ENCODE measurements at regions not wholly inside any gene's neighbourhood (a gene's known extent, or its start where the extent isn't known, plus 50 kb on each side); places are given as distances from the start of the nearest gene placed in this dataset.
"Not testable (repeated sequence)": the region's sequence is repeated elsewhere in the genome, so short reads cannot be mapped to it uniquely, and the experiment has no call there.

DNA sequence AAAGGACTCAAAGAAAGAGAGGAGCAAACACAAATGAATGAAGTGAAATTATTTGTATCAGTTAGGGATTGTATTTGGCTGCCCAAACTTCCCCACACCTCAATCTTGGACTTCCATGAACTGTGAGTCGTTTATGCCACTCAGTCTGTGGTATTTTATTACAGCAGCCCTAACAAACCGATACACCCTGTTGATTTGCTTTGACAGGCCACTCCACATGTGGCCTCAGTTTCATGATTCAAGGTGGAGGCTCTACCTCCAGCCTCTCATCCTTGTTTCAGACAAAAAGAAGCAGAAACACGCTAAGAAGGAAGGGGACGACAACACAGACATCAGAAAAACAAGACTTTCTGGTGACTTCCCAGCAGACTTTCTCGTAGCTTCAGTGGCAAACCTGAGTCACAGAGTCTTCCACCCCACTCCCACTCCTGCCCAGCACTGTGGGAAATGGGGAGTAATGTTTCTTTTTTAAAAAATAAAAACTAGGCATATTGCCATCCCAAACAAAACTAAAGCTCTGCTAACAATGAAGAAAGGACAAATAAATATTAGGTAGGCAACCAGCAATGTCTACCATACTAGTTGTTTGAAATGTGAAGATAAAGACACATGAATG, 52.2 kb upstream of the ABCA1 start:
- in situ Hi-C loops (cut with MboI; ENCODE audit: low sequenced_read_pairs) = no loop called here

DNA sequence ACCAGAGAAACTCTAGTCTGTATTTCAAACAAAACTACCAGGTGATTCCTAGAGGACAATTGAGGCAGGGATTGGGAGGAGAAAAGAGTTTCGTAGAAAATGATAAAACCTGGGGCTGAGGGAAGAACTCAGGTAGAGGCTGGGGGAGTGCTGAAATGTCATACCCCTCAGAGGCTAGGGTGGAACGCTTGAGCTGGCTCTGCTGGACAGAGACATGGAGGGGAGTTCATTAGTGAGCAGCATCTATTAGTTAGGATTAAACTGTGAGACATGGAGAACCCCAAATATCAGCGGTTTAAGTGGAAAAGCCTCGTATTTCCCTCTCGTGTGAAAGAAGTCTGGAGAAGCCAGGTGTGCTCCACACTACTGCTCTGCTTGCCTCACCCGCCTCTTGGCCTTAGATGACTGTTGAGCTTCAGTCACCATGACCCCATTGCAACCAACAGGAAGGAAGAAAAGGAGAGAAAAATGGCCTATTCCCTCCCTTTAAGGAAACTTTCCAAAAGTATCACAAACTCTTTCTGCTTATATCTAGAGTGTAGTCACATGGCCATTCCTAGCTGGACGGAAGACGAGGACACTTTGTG, 53.7 kb upstream of the ABCA1 start:
- in situ Hi-C loops (cut with MboI; ENCODE audit: low sequenced_read_pairs) = no loop called here

DNA sequence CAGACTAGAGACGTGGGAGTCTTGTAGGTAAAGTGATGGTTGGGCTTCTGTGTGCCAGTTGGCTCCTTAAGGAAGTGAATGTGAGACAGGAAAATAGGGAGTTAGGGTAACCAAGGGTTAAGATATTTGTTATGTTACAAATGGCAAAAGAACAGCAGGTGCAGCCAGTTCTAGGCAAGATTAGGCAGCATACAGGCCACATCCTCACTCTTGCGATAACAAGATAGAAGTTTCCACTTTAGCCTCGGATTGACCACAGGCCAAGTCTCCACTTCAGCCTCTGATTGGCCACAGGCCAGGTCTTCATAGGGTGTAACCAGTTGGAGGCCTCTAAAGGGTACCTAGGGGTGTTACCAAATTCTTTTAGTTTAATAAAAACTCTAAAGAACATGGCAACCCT, 54.6 kb upstream of the ABCA1 start:
- in situ Hi-C loops (cut with MboI; ENCODE audit: low sequenced_read_pairs) = no loop called here

DNA sequence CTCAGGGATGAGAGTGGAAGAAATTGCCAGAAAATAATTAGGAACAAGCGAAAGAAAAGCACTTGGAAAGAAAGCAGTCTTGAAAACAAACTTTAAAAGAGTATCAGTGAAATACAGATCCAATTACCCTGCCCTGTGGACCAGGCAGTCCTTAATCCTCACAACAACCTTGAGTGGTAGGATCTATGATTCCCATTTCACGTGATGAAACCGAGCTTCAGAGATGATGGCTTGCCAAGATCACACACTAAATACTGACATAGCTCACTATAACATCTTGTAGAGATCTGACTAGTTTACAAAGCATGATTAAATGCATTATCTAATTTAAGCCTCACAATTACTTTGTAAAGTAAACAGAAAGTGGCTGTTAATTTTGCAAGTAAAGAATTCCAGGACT, 55.5 kb upstream of the ABCA1 start:
- in situ Hi-C loops (cut with MboI; ENCODE audit: low sequenced_read_pairs) = no loop called here

DNA sequence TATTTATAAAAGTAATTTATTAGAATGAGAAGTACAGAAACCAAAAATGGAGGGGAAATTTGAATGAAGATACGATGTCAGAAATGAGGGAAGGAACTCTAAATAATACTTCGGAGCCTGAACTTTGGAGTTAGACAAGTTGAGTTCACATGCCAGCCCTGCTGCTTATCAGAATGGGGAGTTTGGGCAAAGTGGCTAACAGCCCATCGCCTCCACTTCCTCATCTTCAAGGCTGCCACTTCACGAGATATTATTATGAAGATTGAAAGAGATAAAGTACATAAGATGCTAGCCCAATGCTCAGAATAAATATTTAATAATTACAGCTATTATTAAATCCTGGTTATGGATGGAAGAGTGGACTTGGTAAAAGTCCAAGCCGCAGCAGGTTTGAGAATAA, 56.2 kb upstream of the ABCA1 start:
- in situ Hi-C loops (cut with MboI; ENCODE audit: low sequenced_read_pairs) = no loop called here

DNA sequence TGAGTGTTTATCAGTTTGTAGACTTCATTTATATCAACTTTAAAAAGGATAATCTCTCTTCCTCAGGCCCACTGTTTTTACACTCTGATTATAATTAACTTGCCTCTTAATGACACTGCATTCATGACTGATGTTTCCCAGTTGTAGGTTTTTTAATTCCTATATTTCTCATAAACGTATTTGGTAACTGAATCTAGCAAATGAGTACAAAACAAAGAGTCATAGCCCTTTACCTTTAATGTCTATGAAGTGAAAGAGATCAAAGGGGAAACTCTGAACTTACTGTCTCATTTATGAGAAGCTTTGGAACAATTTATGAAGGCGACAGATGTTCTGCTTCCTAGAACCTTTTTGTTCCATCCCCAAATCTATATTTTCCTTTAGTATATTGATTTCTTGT, 56.6 kb upstream of the ABCA1 start:
- in situ Hi-C loops (cut with MboI; ENCODE audit: low sequenced_read_pairs) = no loop called here

DNA sequence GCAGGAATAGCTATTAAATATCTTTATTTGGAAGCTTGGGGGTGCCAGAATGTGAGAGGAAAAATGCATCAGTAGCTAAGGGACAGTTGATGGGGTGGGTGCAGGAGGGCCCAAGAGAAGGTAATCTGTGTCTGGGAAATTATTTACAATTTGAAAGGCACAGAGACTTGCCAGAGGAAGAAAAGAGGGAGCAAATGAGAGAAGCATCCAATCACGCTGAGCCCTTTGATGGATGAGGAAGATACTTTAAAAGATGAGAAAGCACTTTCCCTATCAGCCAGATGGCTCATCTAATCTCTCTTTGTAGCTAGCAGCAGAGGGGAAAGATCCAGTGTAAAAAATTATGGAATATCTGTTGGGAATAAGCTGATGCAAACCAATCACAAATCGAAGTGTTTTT, 57.0 kb upstream of the ABCA1 start:
- in situ Hi-C loops (cut with MboI; ENCODE audit: low sequenced_read_pairs) = no loop called here

DNA sequence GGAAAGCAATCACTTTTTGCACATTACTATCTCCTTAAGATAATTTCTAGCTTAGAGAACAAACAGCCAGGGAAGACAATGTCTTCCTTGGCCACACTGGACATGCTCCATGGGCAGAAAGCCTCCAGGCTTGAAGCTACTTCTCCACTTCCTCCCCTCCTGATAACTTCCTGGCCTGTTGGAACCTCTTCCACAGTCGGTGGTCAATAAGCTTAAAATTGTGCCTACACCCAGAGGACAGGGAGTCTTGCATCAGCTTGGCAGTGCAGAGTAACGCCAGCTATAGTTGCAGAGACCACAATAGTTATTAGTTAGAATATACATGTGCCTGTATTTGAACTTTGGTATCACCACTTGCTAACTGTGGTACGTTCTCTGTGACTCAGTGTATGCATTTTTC, 58.1 kb upstream of the ABCA1 start:
- in situ Hi-C loops (cut with MboI; ENCODE audit: low sequenced_read_pairs) = no loop called here

DNA sequence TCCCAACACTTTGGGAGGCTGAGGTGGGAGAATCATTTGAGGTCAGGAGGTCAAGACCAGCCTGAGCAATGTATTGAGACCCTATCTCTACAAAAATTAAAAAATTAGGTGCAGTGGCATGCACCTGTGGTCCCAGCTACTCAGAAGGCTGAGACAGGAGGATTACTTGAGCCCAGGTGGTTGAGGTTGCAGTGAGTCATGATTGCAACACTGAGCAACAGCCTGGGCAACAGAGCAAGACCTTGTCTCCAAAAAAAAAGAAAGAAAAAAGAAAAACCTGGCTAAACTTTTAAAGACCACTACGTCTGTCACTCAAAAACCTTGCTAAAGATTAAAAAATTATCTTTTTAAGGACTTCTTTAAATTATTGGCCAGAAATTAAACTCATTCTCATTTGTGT, 59.8 kb upstream of the ABCA1 start:
- in situ Hi-C loops (cut with MboI; ENCODE audit: low sequenced_read_pairs) = no loop called here

DNA sequence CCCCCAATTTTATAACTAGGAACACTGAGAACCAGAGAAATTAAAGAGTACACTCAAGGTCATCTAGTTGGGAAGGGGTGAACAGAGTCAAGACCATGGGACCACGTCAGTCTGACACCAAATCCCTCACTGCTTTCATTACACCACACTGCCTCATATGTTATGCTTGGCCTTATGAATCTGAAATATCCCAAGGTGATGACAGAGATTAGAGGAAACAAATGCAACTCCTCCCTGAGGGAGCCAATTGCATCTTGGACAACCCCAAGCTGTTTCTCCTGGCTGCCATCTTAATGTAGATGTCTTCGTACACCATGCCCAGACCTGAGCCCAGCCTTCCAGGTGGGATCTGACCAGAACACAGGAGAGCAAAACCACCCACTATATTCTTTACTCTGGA, 60.6 kb upstream of the ABCA1 start:
- in situ Hi-C loops (cut with MboI; ENCODE audit: low sequenced_read_pairs) = no loop called here

DNA sequence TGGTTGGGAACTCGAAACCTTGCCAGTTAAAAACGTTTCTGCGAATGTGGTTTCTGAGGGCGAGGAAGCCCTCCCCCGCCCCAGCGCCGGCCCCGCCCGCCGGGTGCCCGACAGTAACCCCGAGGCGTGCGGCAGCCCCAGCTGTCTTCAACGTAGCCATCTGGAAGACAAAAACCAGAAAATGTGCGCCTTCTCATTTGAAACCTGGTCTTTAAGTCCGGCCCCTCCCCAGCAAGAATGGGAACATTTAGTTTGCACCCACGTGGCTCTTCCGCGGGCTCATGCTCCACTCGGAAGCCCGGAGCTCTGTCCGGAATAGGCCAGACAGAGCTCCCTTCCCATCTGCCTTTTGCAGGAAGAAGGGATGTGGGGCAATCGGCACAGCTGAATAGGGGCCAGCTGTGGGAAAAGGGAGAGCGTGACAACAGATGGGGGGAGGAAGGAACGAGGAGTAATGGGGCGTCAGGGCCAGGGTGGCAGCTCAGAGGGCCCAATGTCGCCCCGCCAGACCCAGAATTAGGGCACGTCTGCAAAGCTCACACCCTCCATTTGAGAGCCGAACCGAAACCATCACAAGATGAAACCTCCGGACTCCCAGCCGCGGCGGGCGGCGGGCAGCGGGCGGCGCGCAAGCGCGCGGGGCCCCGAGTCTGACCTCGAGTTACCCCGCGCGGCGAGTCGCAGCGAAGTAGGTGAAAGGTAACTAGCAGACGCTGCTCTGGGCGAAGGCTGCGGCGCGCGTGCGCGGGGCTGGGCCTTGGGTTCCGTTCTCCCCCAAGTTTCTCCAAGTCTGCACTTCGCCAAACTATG, 63.4 kb upstream of the ABCA1 start:
- in situ Hi-C loops (cut with MboI; ENCODE audit: low sequenced_read_pairs) = no loop called here

DNA sequence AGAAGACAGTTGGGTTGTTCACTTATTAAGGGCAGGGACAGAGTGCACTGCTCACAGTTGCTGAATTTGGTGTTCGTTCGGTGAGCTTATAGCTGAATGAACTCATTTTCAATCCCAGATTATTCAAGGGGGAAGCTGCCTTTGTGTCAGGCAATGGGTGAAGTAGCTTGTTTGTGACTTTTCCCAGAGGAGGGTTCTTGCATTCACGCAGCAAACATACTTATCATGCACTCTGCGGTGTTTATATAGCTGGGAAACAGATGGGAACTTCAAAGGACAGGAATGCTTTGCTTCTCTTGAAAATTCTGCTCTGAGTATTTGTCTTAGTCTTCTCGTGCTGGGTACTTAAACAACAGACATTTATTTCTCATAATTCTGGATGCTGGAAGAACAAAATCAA, 64.7 kb upstream of the ABCA1 start:
- in situ Hi-C loops (cut with MboI; ENCODE audit: low sequenced_read_pairs) = no loop called here

DNA sequence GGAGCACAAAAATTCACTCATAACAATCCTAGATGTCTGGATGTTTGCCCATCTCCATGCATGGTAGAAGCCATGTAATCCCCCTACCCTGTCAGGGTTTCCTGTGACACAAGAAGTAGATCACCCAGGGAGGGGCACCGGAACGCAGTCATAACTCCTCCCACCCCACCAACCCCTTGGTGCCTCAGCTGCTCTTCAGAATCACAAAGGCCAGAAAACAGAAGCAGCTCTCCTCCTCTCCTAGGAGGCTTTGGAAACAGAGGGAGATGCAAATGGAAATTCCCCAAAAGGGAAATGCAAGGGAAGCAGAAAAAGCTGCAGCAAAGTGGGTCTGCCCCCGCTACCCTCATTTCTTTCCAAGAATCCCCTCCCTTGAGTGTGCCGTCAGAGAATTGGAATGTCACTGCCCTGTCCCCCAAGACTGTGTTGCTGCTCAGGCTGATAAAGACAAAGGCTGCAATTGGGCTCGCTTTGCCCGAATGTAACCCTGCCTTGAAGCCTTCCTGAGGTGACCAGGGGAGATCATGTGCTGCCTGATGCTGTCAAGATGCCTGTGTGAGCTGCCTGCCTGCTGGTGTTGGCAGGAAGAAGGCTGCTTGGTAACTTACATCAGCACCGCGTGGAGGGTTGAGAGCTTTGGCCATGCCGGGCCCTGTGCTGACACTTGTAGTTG, 65.5 kb upstream of the ABCA1 start:
- in situ Hi-C loops (cut with MboI; ENCODE audit: low sequenced_read_pairs) = no loop called here

DNA sequence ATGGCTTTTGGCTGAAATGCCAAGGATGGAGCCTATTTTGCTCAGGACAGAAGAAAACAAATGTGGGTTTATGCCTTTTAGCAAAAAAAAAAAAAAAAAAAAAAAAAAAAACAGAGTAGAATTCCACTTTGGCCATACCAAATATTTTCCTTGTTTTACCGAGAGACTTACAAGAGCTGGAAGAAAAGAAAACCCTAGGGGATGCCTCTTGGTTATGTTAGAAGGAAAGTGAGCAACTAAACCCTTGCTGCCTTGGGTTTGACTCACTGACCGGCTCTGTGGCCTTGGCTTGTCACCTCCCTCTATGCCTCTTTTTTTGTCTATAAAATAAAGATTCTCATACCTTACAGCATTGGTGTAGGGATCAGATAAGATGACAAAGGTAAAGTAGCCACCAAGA, 69.6 kb upstream of the ABCA1 start:
- in situ Hi-C loops (cut with MboI; ENCODE audit: low sequenced_read_pairs) = no loop called here

DNA sequence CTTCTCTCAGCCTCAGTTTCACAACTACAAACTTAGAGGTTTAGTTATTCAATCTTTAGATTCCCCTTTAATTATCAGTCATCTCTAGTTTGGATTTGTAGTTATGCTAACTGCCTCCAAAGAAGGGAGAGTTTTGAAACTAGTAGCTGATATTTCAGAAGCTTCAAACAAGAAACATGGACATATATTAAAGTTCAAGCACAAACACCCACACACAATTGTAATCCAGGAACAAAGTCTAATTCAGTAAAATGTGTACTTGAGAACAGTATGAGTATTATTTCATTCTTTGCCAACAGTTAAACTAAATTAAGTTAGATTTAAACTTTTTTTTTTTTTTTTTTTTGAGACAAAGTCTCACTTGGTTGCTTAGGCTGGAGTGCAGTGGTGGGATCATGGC, 71.2 kb upstream of the ABCA1 start:
- in situ Hi-C loops (cut with MboI; ENCODE audit: low sequenced_read_pairs) = no loop called here

DNA sequence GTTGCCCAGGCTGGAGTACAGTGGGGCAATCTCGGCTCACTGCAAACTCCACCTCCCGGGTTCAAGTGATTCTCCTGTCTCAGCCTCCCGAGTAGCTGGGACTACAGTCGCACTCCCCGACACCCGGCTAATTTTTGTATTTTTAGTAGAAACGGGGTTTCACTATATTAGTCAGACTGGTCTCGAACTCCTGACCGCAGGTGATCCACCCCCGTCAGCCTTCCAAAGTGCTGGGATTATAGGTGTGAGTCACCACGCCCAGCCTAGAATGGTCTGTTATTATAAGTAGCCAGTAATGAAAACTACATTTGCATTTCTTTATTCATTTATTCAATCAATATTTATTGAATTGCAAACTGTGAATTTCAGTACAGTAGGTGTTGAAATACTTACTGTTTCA, 72.6 kb upstream of the ABCA1 start:
- in situ Hi-C loops (cut with MboI; ENCODE audit: low sequenced_read_pairs) = not testable (repeated sequence)

DNA sequence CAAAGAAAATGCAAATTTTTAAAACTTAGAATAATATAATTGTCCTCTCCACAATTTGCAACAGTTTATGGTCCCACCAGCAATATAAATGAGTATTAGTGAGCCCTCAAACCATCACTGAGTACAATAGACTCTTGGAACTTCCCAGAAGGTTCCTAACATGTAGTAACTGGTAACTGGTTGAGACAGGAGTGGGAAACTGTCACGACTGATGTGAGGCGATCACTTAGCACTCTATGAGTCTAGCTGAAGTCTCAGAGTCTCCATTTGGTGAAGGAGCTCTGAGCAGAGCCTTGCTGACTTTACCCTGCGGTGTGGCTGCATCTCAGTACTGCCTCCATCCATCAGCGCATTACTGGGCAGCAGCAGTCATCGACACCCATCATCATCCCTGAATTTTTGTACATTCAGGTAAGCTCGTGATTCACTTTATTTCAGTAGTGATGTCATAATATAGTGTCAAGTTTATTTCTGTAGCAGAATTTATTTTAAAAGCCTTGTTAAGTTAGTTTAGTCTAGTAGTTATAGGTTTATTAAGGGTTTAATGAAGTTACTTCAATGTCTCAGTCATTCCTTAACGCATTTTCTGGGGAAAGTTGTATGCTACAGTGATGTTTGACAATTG, 76.6 kb upstream of the ABCA1 start:
- in situ Hi-C loops (cut with MboI; ENCODE audit: low sequenced_read_pairs) = no loop called here

DNA sequence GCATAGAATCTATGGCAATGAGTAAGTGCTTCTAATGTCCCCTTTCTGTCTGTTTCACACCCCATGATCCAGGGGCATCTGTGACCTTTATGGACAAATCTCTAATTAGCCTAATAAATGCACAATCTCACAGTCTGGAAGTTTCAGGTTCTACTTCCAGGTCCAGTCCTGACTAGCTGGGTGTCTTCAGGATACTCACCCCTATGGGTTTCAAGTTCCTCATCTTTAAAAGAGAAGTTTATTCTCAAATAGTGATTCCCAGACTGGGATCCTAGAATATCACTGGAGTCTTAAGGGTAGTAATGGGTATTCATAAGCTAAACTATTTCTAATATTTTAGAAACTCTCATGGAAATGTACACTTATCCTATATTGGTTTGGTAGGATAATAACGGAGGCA, 77.2 kb upstream of the ABCA1 start:
- in situ Hi-C loops (cut with MboI; ENCODE audit: low sequenced_read_pairs) = no loop called here

DNA sequence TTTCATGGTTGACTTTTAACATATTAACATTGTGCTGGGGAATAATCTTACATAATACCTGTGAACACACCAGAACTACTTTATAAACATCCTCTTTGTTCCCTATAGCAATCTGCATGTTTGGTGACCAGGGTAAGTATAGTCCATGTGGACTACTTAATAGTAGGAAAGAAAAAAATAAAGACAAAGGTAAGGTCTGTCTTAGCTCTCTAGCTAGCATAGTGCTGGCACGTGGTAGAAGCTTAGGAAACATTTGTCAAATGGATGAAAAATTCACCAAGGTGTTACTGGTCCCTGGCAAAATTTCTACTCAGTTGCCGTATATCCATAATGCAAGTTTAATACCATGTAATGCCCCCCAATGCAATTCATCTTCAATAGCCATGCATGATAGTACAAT, 78.6 kb upstream of the ABCA1 start:
- in situ Hi-C loops (cut with MboI; ENCODE audit: low sequenced_read_pairs) = no loop called here

DNA sequence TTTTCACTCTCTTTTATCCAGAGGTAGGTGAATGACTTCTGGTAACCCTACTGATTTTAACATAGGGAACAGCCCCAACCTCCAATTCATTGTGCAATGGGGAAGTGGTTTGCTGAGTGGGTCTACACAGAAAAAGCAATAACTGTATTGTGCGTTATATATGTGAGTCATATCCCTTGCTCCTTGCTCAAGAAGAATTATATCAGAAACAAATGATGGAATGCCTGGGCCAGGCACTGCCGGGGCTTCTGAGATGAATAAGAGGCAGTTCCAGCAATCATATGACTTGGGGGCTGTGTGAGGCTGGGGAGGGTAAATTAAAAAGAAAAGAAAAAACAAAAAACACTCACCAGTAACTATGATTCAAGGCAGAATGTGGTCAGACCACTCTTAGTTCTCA, 79.2 kb upstream of the ABCA1 start:
- in situ Hi-C loops (cut with MboI; ENCODE audit: low sequenced_read_pairs) = no loop called here

DNA sequence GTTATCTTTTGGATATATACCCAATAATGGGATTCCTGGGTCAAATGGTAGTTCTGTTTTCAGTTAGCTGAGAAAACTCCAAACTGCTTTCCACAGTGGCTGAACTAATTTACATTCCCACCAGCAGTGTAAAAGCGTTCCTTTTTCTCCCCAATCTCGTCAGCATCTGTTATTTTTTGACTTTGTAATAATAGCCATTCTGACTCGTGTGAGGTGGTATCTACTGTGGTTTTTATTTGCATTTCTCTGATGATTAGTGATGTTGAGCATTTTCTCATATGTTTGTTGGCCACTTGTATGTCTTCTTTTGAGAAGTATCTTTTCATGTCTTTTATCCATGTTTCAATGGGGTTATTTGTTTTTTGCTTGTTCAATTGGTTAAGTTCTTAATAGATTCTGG, 82.1 kb upstream of the ABCA1 start:
- in situ Hi-C loops (cut with MboI; ENCODE audit: low sequenced_read_pairs) = not testable (repeated sequence)

DNA sequence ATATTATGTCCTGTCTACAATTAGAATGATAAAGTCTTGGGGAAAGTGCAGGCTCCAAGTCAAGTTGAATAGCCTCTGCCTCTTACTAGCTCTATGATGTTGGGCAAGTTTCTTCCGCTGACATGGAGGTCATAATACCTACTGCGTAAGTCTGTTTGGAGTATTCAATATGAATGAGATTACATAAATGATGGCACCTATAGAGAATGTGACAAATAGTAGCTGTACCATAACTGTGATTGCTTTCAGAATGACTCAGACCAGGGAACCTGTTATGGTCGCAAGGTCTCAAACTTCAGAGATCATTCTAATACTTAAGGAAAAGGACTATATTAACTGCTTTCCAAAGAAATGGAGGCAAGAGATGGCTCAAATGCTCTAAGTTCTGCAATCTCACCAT, 94.0 kb upstream of the ABCA1 start:
- in situ Hi-C loops (cut with MboI; ENCODE audit: low sequenced_read_pairs) = no loop called here
